Stromal cell of bone marrow (primary cell): ENCODE measurements at regions not wholly inside any gene's neighbourhood (a gene's known extent, or its start where the extent isn't known, plus 50 kb on each side); places are given as distances from the start of the nearest gene placed in this dataset.
"Not testable (repeated sequence)": the region's sequence is repeated elsewhere in the genome, so short reads cannot be mapped to it uniquely, and the experiment has no call there.

Experiments used
- DNase-seq: peaks from one replicate; pipeline ENCODE4 v3.0.0-alpha.2; 2012; ENCODE audit warnings: low read depth

DNA sequence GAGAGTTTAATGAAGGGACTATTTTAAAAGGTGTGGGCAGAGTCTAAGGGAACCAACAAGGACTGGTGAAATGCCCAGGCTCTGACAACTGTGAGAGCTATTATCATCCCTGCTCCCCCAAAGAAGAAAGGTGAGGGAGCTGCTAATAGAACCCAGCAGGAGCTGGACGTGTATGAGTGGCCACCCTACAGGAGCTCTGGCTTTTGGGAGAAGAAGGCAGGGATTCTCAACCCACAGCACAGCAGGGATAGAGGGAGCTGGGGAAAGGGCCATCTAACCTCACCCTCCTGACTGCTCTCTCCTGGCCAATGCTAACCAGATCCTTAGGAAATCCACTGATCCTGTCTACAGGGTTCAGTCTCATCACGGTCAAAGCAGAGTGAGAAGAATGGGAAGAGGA, 57.1 kb downstream of the GRIN2B start:
- no peak for DNase-seq

DNA sequence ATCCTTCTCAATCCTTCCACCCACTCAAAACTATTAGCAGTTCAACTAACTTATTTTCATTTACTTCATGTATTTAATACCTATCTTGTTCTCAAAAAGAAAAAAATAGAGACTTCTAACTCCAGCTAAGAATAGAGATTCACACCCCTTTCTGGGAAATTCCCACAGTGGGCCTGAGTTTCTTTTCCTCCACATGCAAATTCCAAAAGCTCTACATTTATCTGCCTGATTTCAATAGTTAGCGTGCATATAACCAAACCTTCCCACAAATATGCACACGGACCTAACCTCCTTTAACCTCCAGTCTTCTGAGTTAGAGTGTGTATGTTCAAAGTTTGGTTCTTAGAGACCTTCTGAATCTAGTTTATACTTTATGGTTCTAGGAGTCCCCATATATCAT, 62.5 kb downstream of the GRIN2B start:
- no peak for DNase-seq

DNA sequence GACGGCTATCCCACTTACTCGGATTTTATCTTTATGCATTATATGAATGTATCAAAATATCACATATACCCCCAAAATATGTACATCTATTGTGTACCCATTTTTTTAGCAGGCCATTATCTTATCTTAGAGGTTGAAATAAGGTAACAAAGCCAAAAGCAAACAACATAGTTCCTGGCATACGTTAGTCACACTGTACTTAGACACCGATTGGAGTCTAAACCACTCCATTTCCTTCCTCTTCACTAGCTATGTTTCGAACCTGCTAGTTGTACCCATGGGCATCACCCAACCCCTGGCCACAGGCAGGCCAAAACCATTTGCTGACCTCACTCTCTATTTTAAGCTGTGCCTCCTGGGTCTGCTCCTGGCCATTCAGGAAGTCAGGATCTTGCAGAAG, 66.3 kb downstream of the GRIN2B start:
- no peak for DNase-seq

DNA sequence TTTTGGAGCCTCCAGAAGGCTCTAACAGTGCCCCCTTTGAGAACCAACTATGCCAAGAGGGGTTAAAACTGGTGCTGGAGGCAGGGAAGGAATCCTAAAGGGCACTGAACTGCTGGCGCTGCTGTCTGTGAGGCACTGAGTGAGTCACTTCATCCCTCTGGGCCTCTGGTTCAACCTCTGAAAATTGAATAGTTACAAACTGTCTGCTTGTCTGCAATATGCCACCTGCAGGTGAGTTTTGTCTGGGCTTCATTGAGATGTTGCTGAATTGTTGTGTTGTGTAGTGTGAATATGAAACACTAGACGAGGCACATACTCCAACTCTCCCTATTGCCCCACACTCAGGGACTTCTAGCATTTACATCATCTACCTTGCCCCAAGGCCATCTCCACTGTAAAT, 68.0 kb downstream of the GRIN2B start:
- DNase-seq, result no peak

DNA sequence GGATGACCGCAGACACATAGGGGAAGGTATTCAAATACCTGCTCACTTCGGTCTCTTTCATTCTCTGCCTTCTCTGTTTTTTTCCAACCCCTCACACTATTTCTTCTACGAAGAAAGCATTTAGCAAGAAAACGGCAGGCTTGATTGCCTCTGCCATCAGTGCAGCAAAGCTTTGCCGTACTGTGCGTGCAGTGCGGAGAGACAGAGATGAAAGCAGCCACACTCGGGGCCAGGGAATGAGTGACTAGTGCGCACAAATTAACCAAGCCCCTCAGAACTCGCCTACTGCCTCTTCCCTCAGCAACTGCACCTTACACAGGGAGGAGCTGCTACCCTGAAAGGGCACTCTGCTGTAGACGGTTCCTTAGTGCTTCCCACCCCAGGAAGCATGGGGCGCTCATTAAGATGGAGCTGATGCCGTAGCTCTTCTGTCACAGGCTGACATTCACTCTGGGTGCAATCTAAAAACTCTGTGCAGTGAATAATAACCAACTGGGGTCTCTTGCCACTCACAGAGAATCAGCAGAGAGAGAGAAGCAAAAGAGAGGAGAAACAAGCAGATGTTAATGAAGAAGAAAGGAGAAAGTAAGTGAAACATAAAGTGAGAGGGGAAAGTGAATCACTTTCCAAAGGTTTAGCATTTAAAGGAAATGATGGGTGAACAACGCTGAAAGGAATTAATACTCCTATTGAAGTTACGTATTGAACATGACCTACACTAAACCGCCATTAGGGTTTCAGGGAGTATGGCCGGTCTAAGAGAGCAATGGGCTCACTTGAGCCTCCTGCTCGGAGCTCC, 69.4 kb downstream of the GRIN2B start:
- DNase-seq, result no peak

DNA sequence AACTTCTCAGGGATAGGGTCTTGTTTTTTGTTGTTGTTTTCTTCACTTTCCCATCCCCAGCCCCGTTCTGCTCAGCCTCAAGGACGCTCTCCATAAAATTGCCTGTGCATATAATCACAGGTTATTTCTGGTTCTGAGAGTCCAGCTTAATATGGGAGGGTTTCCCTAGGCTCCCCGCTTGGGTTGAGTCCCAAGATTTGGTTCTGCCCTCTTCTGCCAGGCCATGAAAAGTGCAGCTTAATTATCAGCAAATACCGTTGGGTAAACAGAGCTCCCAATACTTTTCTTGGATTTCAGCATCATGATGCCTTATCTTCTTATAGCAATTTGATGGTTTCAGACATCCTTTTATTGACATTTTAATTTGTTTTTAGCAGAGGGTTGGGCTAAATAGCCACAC, 75.6 kb downstream of the GRIN2B start:
- DNase-seq, result no peak

DNA sequence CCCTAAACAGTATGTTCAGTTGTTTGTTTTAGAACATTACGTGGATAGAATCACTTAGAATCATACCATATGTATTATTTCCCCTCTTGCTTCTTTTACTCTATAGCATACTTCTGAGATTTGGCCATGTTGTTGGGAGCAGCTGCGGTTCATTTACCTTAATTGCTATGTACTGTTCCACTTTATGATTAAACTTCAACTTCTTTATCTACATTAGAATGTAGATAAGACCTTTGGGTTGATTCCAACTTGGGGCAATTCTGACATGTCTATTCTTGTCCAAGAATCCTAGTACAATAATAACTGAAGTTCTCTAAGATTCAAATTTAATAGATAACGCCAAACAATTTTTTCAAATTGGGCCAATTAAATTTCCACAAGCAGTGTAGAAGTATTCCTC, 80.7 kb downstream of the GRIN2B start:
- no peak for DNase-seq

DNA sequence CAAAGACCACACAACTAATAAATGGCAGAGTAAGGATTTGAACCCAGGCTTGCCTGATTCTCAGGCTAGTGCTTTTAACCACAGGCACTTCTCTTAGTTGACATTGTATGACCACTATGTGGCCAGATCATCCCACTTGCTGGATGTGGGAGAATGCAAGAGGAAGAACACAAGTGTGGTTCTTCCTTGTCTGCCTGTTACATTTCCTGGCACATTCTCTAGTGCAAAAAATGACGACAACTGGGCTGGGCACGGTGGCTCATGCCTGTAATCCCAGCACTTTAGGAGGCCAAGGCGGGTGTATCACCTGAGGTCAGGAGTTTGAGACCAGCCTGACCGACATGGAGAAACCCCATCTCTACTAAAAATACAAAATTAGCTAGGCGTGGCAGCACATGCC, 83.0 kb downstream of the GRIN2B start:
- not testable (repeated sequence) for DNase-seq

DNA sequence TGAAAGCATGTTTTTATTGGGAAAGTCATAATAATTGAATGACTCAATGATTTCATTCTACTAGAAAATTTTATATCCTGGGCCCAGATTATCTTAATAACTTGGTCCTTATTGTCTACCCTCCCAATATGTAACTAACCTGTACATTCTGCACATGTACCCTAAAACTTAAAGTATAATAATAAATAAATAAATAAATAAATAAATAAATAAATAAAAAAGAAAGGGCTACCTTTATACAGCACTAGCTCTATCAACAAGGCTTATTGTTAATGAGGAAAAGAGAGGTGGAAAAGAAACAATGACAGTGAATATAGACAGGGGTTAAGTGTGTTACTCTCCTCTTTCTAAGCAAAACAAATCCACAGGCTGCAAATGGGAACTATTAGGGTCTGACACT, 83.6 kb downstream of the GRIN2B start:
- no peak for DNase-seq

DNA sequence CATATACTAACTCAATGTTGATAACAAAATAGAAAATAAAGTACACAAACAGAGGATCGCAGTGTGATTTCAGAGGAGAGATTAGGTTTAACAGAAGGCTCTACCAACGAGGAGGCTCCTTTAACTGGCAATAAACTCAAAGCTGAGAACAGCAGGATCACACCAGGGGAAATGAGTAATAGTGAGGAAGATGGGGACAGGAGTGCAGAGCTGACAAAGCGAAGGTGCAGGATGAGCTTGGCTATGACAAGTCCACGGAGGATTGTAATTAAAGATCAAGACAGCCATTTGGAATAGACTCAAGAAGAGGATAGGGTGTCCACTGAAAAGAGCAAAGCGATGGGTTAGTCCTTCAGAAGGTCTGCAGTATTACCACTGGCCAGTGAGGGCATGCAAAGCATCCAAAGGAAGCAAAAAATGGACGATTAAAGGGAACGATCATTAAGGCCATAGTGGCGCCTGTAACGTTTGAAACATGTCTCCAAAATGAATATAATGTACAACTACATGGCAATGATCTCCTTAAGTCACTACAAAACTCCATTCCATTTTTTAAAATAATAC, 85.3 kb downstream of the GRIN2B start:
- no peak for DNase-seq

DNA sequence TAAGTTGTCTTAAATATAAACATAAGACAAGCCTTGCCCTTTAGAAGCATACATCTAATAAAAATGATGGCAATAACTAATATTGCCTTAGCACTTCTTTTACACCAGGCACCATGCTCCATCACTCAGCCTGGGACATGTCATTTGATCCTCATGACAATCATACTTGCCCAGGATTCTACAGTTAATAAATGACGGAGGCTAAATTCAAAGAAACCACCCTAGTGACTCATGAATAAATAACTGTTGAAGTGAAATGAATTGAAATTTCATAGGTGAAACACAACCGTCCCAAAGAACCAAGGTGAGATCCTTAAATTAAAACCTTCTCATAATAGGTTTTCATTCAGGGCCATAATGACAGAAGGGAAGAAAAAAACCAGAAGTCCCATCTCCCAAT, 89.5 kb downstream of the GRIN2B start:
- DNase-seq, result no peak

DNA sequence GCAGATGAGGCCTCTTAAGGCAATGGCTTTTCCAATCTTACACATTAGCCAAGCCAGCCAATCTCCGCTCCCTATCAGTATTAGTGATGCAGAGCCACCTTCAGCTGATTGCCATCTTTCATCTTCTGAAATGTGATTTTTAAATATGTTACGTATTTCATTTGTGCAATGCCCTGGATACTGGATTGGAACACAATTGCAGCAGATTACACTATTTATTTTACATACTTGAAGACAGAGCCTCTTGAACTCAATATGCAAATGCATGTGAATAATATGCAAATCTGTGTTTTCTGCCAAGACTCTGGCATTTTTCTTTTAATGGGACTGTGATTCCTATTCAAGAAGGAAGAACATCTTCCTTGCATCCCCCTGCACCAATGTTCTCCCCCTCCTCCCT, 90.5 kb downstream of the GRIN2B start:
- DNase-seq, result no peak

DNA sequence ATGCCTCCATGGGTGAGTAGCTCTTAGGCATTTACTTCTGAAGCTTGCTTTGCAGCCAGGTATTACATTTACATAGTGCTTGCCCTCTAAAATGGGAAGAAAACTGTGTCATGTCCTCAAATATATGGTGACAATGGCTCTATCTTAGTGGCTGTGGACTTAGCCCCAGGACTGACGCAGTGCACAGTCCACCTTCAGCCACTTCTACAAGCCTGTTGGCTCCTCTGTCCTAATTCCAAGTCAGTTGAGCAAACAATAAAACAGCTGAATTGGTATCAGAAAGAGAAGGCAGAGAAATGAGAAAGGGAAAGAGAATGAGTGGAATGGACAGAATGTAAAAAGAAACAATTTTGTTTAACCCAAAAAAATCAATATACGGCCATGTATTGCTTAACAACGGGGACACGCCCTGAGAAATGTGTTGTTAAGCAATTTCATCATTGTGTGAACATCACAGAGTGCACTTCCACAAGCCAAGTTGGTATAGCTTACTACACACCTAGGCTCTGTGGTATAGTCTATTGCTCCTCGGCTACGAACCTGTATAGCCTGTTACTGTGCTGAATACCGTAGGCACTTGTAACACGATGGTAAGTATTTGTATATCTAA, 93.5 kb downstream of the GRIN2B start:
- no peak for DNase-seq

DNA sequence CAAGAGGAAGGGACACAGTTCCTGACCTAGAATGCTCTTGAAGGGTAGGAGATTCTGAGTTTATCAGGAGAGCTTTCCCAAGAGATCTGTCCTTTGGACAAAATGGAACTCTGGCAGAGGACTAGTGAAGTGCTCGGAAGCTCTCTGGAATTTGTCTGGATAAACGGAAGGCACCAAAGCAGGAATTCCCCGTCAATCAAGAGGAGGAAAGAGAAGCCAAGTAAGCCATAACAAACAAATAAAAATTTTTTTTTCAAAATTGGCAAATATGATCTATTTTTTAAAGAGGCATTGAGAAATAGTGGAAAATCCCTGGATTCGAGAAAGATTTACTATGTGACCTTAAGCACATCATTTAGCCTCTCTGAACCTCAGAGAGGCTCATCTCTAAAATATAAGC, 99.2 kb downstream of the GRIN2B start:
- no peak for DNase-seq

DNA sequence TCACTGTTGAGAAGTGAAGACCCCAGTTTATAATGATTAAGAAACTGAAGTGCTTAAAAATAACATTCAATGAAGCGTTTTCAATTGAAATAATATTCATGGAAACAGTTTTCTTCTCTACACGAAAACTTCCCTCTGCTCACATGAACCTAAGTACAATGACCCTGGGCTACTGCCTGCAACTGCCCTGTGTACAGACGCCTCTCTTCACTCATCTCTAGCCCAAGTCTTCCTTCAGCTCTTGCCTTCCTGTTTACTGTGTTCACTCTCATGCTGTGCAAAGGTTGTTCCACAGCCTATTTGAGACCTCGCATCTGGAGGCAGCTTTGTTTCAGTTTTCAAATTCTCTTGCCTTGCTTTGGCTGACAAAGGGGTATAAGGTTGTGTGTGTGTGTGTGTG, 100.8 kb downstream of the GRIN2B start:
- no peak for DNase-seq

DNA sequence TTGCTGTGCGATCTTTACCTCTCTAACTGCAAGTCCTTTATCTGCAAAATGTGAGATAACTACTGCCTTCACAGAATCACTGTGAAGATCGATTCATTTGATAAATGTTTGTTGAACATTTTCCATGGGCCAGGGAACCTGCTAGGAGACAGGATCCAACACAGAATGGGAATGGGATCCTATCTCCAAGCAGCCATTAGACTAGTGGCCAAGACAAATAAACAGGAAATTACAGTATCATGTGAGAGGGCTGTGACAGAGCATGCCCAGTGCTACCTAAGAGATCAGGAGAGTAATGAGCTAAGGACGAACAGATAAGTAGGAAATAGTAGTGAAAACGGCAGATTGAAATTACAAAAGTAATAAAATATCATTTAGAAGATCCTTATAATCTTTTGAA, 105.7 kb downstream of the GRIN2B start:
- no peak for DNase-seq

DNA sequence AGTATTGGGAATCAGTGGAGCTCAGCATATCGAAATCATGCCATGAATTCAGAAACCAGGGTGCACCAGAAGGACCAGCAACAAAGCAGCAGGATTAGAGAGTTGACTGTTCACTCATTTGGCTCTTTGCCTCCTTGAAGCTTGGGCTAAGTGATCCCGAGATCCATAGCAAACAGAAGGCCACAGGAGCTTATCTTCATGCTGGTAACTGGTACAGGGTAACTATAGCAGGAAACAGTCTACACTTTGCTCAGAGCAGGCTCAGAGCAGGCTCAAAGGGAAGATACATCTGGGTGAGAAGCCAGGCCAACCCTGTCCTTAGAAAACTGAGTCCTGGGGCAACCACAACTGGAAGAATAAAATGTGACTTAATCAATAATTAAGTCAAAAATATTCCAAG, 111.1 kb downstream of the GRIN2B start:
- no peak for DNase-seq

DNA sequence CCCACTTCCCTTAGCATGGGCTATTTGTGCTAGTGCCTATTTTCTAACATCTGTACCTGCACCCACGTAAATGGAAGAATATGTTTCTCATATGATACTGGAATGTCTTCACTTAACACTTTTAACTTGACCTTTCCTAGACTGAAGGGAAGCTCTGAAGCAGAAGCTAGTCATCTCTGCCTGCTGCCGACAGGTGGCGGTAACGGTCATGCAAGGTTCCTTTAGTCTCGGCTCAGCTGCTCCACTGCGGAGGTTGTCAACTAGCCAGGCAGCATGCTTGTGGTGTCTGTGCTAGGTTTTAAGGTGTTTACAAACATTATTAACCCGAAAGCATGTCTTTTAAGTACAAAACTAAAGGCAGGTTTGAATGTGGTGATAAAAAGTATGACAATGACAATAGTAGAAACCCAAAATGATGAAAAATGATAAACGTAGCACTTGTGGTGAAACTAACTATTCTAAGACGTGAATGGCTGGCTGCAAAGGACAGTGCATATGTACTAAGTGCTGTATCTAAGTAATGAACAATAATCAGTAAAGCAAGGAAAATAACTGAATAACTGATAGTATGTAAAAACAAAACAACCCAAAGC, 117.2 kb downstream of the GRIN2B start:
- peak; percentile 38 for DNase-seq

DNA sequence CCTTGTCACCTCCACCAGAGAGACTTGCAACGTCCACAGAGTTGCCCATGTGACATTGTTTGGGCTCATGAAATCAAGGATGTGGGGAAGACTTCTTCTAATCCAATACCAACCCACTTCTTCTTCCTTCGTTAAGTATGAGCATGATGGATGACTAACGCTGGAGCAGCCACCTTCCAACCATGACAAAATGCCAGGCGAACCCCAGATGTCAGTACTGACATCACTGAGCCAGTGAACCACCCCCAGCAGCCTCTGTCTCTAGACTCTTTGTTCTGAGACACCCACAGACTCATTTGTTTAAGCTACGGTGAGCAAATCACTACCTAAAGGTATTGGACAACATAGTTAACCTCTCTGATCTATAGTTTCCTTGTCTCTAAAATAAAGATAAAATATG, 123.7 kb downstream of the GRIN2B start:
- no peak for DNase-seq

DNA sequence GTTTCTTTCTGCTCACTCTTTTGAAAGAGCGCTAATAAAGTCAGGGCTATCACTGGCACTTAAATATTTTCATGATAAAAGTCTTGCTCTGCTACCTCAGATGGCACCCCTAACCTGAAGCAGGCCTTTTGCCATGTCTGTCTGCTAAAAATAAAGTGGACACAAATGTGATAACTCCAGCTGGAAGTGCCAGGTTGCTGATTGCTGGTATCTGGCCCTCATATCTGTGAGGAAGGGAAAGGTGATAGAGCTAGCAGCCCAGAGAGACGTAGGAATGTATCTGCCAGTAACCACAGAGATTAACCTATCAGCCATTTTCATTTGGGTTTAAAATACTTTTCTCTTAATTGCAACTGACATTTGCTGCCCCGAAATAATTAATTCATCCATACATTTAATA, 127.9 kb downstream of the GRIN2B start:
- no peak for DNase-seq

DNA sequence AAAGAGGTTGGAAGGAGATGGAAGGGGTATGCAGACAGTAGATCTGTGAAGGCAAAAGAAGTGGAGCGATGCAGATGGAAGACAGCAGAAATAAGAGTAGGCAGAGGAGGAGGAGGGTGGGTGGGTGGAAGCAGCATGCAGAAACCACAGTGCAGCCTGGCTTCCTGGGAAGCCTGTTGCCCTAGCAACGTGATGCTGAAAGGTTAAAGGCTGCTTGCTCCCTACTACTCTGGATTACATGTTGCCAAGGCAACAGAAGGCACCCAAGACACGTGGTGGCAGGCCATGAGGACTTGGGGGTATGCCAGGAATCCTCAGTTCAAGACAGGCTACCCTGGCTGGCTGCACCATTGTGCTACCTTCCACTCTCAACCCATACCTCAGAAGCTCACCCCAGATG, 129.6 kb downstream of the GRIN2B start:
- no peak for DNase-seq

DNA sequence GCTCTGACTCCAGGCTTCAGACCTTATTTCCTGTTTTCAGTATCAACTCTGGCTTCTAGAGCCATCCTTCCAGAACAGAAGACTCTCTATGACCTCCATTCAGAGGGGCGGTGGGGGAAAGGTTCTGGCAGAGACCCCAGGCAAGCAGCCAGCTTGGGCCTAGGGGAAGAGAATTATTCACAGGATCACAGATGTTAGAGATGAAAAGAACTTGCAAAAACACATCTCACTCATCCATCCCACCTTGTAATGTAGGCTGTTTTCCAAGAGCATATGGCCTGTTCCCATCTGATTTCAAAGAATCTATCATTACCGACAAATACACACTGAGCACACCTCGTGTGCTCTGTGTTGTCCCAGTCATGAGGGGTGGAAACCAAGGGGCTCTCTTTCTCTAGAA, 131.9 kb downstream of the GRIN2B start:
- no peak for DNase-seq

DNA sequence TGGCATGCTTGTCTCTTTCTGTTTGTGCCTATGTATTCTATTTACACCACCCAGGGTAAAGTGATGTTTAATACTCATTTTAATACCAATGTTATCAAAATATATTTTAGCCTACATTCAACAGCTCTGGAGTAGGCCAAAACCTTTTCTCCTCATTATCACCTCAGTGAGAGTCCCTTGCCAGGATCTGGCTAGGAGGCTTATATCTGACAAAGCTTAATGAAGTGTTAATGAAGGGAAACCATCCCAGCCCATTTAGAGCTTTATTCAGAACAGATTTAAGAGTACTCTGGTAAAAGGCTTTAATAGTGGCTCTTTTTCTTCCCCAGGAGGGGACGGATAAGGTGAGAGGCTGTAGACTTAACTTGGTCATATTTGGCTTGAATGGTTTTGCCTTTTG, 137.6 kb downstream of the GRIN2B start:
- no peak for DNase-seq
